Naive thymus-derived CD4-positive, alpha-beta T cell (primary cell): ENCODE measurements at regions not wholly inside any gene's neighbourhood (a gene's known extent, or its start where the extent isn't known, plus 50 kb on each side); places are given as distances from the start of the nearest gene placed in this dataset.

Experiments used
- ATAC-seq: fragments of 150-1000 bp; cut with Tn5 transposase; 2 replicates; pipeline ENCODE4 v1.10.0; 2021; ENCODE audit warnings: mild to moderate bottlenecking, moderate library complexity
- CTCF ChIA-PET: fragments of 350-600 bp; sonication (Branson Sonifier 250); formaldehyde crosslinking; loops from one replicate; lab custom pipeline; 2021; ENCODE audit warnings: antibody characterized with exemption; lab: Charles Lee
- POLR2A ChIA-PET: fragments of 350-600 bp; sonication (Branson Sonifier 250); formaldehyde crosslinking; loops from one replicate; lab custom pipeline; 2021; ENCODE audit warnings: antibody characterized with exemption, inconsistent platforms; lab: Charles Lee
- DNase-seq, 9 donors: peaks; one replicate each; pipeline versions ENCODE4 v3.0.0 to v3.0.0-alpha.2; 2020 to 2022; ENCODE audit warnings: mixed read lengths in 1 of 9
- H3K27ac ChIP-seq: one replicate; pipeline ENCODE4 v1.7.0; 2013; ENCODE audit warnings: mild to moderate bottlenecking, low read depth, low read length, moderate library complexity
- H3K27me3 ChIP-seq, 2 donors: one replicate each; pipeline ENCODE4 v1.7.0; 2013; ENCODE audit warnings: low read length in 2 of 2, mild to moderate bottlenecking in 2 of 2, moderate library complexity in 2 of 2; ENCODE audit not compliant: control insufficient read depth in 2 of 2, insufficient read depth in 2 of 2
- H3K36me3 ChIP-seq, 3 experiments: 1 replicate in 2 of 3; 2 replicates in 1 of 3; pipeline ENCODE4 v1.7.0; 2013; ENCODE audit warnings: low read length in 3 of 3, mild to moderate bottlenecking in 3 of 3, moderate library complexity in 1 of 3; ENCODE audit not compliant: insufficient read depth in 3 of 3, control insufficient read depth in 2 of 3
- H3K4me1 ChIP-seq, 2 donors: one replicate each; pipeline ENCODE4 v1.7.0; 2013; ENCODE audit warnings: low read length in 2 of 2, mild to moderate bottlenecking in 2 of 2, moderate library complexity in 1 of 2; ENCODE audit not compliant: control insufficient read depth in 2 of 2, insufficient read depth in 2 of 2
- H3K4me3 ChIP-seq: 2 replicates; pipeline ENCODE4 v1.7.0; 2013; ENCODE audit warnings: mild to moderate bottlenecking, low read length
- H3K9me3 ChIP-seq, 3 experiments: 1 replicate in 2 of 3; 2 replicates in 1 of 3; pipeline ENCODE4 v1.7.0; 2013; ENCODE audit warnings: low read length in 3 of 3; ENCODE audit not compliant: control insufficient read depth in 2 of 3
- H3K27ac Mint-ChIP-seq, 9 donors: one replicate each; pipeline ENCODE4 v1.8.0; 2020 to 2022; ENCODE audit warnings: mixed read lengths in 9 of 9, mild to moderate bottlenecking in 8 of 9, moderate library complexity in 5 of 9, inconsistent platforms in 2 of 9
- H3K27me3 Mint-ChIP-seq, 5 donors: one replicate each; pipeline ENCODE4 v1.8.0; 2021 to 2022; ENCODE audit warnings: mixed read lengths in 5 of 5, mild to moderate bottlenecking in 1 of 5
- H3K36me3 Mint-ChIP-seq, 5 donors: one replicate each; pipeline ENCODE4 v1.8.0; 2020 to 2022; ENCODE audit warnings: mixed read lengths in 5 of 5, mild to moderate bottlenecking in 3 of 5, inconsistent platforms in 1 of 5
- H3K4me1 Mint-ChIP-seq, 7 donors: one replicate each; pipeline ENCODE4 v1.8.0; 2020 to 2022; ENCODE audit warnings: mixed read lengths in 7 of 7, mild to moderate bottlenecking in 3 of 7, inconsistent platforms in 1 of 7
- H3K4me3 Mint-ChIP-seq, 10 donors: one replicate each; pipeline ENCODE4 v1.8.0; 2020 to 2022; ENCODE audit warnings: mild to moderate bottlenecking in 10 of 10, mixed read lengths in 10 of 10, moderate library complexity in 6 of 10, inconsistent platforms in 2 of 10
- H3K9me3 Mint-ChIP-seq, 11 donors: one replicate each; pipeline ENCODE4 v1.8.0; 2020 to 2022; ENCODE audit warnings: mixed read lengths in 11 of 11, mild to moderate bottlenecking in 4 of 11, inconsistent platforms in 1 of 11, moderate library complexity in 1 of 11
- intact Hi-C, 2 donors: fragments of 100-400 bp; cut with micrococcal nuclease; formaldehyde crosslinking; loops; one replicate each; pipeline ENCODE4 v1.15.1; 2023

DNA sequence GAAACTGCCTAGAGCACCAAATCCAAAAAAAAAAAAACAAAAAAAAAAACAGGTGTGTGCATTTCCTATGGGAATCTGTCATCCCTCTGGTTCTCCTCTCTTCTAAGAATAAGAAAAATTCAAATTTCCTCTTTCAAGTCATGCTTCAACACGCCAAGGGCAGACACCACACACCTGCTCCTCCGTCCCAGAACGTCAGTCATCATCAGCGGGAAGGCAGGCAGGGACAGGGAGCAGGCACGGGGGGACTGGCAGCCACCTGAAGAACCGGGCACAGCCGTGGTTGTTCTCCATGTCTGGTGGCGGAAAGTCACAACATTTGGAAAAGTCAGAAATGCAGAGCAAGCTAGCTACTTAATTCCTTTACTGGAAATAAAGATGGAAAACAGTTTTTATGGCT lies 214.8 kb downstream of the IKZF2 start:
- Mint-ChIP-seq H3K36me3 (no peaks in the 10 kb centered on the region), H3K27ac (no peak overlapping the region), H3K4me1 (no peaks in the 10 kb centered on the region), H3K27me3 (peaks cover 0 to 5% (median 0%) of the 10 kb centered on the region in 5 donors), H3K4me3 (no peak overlapping the region), H3K9me3 (peaks cover 0 to 6% (median 0%) of the 10 kb centered on the region in 11 donors)
- Histone ChIP-seq H3K36me3 (no peaks in the 10 kb centered on the region), H3K4me3 (no peak overlapping the region), H3K9me3 (no peaks in the 10 kb centered on the region), H3K27ac (no peak overlapping the region), H3K27me3 (no peaks in the 10 kb centered on the region), H3K4me1 (no peaks in the 10 kb centered on the region)
- CTCF ChIA-PET: no interaction called here
- POLR2A ChIA-PET: no interaction called here
- ATAC-seq (no peak), DNase-seq (no peak)
- intact Hi-C loops: no loop called here

DNA sequence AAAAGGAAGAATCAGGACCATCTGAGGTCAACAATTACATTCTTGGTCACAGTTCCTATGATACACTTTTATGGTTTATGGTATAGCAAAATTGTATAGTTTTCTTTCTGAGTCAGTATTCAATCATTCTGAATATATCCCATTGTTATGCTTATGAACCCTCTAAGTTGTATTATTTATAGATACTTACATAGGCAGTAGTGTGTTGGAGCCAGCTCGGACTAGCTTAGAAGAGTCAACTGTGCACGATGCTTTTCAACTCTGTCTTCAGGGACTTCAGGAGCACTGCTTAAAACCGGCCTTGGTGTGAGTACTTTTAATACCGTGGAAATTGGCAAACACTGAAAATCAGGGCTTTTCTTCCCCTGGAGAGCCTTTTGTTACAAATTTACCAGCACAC lies 215.7 kb downstream of the IKZF2 start:
- no peaks in the 10 kb centered on the region for H3K4me1 ChIP-seq
- no peaks in the 10 kb centered on the region for H3K4me1 Mint-ChIP-seq
- DNase-seq (no peak), ATAC-seq (no peak)
- no peak overlapping the region for H3K4me3 Mint-ChIP-seq
- CTCF ChIA-PET: no interaction called here
- no peaks in the 10 kb centered on the region for H3K27me3 ChIP-seq
- H3K27me3 Mint-ChIP-seq: peaks cover 0 to 5% (median 0%) of the 10 kb centered on the region in 5 donors
- no peaks in the 10 kb centered on the region for H3K9me3 ChIP-seq
- H3K36me3 Mint-ChIP-seq: no peaks in the 10 kb centered on the region
- no peaks in the 10 kb centered on the region for H3K36me3 ChIP-seq
- POLR2A ChIA-PET: no interaction called here
- no peak overlapping the region for H3K4me3 ChIP-seq
- H3K27ac ChIP-seq: no peak overlapping the region
- H3K27ac Mint-ChIP-seq: no peak overlapping the region
- H3K9me3 Mint-ChIP-seq: peaks cover 0 to 6% (median 0%) of the 10 kb centered on the region in 11 donors
- intact Hi-C loops: no loop called here

DNA sequence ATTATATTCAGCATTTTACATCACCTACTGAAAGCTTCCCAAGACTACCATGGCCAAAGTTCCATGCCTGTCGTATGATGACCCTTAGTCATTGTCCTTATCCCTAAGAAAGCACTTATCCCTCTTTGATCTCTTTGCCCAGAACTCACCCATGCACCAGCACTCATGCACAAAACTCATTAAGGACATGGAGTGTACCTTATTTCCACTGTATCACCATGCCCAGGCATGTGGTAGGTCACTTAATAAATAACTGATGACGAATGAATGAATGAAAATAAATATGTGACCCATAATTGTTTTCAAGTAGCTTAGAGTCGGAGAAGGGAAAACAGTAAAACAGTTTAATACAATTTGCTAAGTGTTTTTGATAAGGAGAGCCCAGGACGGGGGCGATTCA lies 220.1 kb downstream of the IKZF2 start:
- Histone ChIP-seq H3K27ac (no peak overlapping the region), H3K4me3 (no peak overlapping the region), H3K9me3 (no peaks in the 10 kb centered on the region), H3K36me3 (no peaks in the 10 kb centered on the region), H3K27me3 (no peaks in the 10 kb centered on the region), H3K4me1 (no peaks in the 10 kb centered on the region)
- H3K4me3 Mint-ChIP-seq: no peak overlapping the region
- no peaks in the 10 kb centered on the region for H3K36me3 Mint-ChIP-seq
- no peak for ATAC-seq
- ChIA-PET POLR2A (no interaction called here), CTCF (no interaction called here)
- no peak overlapping the region for H3K27ac Mint-ChIP-seq
- H3K27me3 Mint-ChIP-seq: peaks cover 0 to 2% (median 0%) of the 10 kb centered on the region in 5 donors
- no peaks in the 10 kb centered on the region for H3K4me1 Mint-ChIP-seq
- H3K9me3 Mint-ChIP-seq: peaks cover 0 to 7% (median 0%) of the 10 kb centered on the region in 11 donors
- intact Hi-C loops: no loop called here
- DNase-seq: no peak

DNA sequence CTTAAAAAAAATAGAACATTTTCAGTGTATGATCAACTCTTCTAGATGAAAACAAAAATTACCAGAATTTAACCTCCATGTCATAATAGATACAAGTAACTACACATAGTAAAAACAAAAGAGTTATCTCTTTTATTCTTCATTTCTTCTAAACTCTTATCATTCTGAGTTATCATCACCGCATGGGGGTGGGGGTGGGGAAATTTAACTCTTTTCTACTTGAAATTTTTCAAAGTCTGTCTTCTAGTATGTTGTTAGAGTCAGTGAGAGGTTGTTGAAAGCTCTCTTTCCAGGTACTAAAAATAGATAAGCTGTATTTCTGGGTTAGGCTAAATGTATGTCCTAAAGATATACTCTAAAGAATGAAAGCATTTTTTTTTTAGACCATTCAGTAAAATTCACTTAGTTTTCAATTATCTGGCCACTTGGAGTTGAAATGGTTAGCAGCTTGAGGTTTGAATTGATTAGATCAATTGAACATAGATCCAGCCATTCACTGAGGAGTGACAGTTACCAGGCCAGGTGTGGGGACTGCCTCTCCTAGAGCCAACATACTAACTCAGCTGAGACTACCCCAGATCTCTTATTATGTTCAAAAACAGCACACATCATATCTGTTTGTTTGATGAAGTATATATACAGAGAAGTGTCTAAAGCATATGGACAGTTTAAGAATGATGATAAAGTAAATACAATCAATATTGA lies 220.7 kb downstream of the IKZF2 start:
- CTCF ChIA-PET: no interaction called here
- Mint-ChIP-seq H3K4me3 (no peak overlapping the region), H3K36me3 (no peaks in the 10 kb centered on the region), H3K9me3 (peaks cover 0 to 9% (median 0%) of the 10 kb centered on the region in 11 donors), H3K27me3 (peaks cover 0 to 2% (median 0%) of the 10 kb centered on the region in 5 donors), H3K27ac (no peak overlapping the region), H3K4me1 (no peaks in the 10 kb centered on the region)
- ATAC-seq (no peak), DNase-seq (no peak)
- Histone ChIP-seq H3K27me3 (no peaks in the 10 kb centered on the region), H3K4me1 (no peaks in the 10 kb centered on the region), H3K4me3 (no peak overlapping the region), H3K9me3 (no peaks in the 10 kb centered on the region), H3K36me3 (no peaks in the 10 kb centered on the region), H3K27ac (no peak overlapping the region)
- intact Hi-C loops: no loop called here
- POLR2A ChIA-PET: no interaction called here

DNA sequence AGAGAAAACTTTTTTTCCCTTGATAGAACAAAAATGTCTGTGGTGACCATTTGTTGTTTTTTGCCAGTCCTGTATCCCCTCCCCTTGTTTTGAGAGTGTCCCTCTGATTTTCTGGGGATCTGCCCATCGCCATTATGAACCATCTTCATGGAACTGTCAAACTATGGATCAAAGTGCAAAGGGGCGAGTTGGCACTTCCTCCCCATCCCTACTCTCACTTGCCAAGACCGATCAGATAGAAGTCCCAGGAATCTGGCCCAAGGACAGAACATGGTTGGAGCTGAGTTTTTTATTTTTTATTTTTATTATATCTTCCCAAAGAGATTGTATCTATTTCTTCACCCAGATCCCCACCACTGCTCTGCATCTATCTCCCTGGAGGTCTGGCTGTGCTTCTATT lies 221.4 kb downstream of the IKZF2 start:
- intact Hi-C loops: no loop called here

DNA sequence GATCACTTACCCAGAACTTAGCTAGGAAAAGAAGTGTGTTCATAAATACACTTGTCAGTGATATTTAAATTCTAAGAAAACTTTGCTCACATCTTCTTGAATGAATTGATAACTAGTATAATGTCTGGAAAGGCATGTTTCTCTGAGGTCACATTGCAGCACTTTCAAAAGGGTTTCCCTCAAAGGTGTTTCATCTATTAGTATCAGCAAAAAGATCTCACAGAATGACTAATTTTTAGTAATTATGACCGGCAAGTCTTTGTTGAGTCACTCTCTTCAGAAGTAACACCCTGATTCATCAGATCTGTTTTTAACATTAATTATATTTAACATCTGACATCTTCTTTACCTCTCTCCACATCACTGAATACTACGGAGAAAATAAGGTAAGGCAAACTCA lies 222.3 kb downstream of the IKZF2 start:
- intact Hi-C loops: no loop called here
- Mint-ChIP-seq H3K4me3 (no peak overlapping the region), H3K9me3 (peaks cover 0 to 12% (median 0%) of the 10 kb centered on the region in 11 donors), H3K4me1 (no peaks in the 10 kb centered on the region), H3K27ac (no peak overlapping the region), H3K27me3 (peaks cover 0 to 2% (median 0%) of the 10 kb centered on the region in 5 donors), H3K36me3 (no peaks in the 10 kb centered on the region)
- DNase-seq (no peak), ATAC-seq (no peak)
- Histone ChIP-seq H3K27me3 (no peaks in the 10 kb centered on the region), H3K36me3 (no peaks in the 10 kb centered on the region), H3K27ac (no peak overlapping the region), H3K4me3 (no peak overlapping the region), H3K4me1 (no peaks in the 10 kb centered on the region), H3K9me3 (no peaks in the 10 kb centered on the region)
- CTCF ChIA-PET: no interaction called here
- POLR2A ChIA-PET: no interaction called here

More for the DNA sequence above, 221.4 kb downstream of the IKZF2 start:
- H3K36me3 Mint-ChIP-seq: no peaks in the 10 kb centered on the region
- Histone ChIP-seq H3K27me3 (no peaks in the 10 kb centered on the region), H3K36me3 (no peaks in the 10 kb centered on the region), H3K4me1 (no peaks in the 10 kb centered on the region), H3K4me3 (no peak overlapping the region), H3K9me3 (no peaks in the 10 kb centered on the region), H3K27ac (no peak overlapping the region)
- POLR2A ChIA-PET: no interaction called here
- H3K27ac Mint-ChIP-seq: no peak overlapping the region
- no peak overlapping the region for H3K4me3 Mint-ChIP-seq
- CTCF ChIA-PET: no interaction called here
- ATAC-seq: no peak
- peaks cover 0 to 2% (median 0%) of the 10 kb centered on the region in 5 donors for H3K27me3 Mint-ChIP-seq
- H3K9me3 Mint-ChIP-seq: peaks cover 0 to 9% (median 0%) of the 10 kb centered on the region in 11 donors
- DNase-seq: no peak
- no peaks in the 10 kb centered on the region for H3K4me1 Mint-ChIP-seq

DNA sequence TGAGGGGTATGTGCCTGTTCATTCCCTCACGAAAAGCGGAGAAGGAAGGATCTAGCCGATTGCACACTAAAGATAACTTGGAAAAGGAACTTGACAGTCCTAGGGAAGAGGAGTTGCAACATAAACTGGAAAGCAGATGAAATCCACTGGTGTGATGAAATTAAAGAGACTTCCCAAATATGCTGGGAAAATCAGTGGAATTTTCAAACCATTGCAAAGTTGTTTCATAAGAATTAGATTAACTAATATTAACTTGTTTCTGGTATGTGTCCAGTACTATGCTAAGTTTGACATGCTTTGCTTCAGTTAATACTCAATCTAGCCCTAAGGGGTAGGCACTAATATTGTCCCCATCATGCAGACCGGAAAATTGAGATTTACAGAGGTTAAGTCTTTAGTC lies 222.7 kb downstream of the IKZF2 start:
- Mint-ChIP-seq H3K27ac (peak overlapping the region in 1 of 9 donors; percentile 41), H3K4me1 (no peaks in the 10 kb centered on the region), H3K4me3 (no peak overlapping the region), H3K27me3 (peaks cover 0 to 2% (median 0%) of the 10 kb centered on the region in 5 donors), H3K36me3 (no peaks in the 10 kb centered on the region), H3K9me3 (peaks cover 0 to 9% (median 0%) of the 10 kb centered on the region in 11 donors)
- H3K36me3 ChIP-seq: no peaks in the 10 kb centered on the region
- no peaks in the 10 kb centered on the region for H3K9me3 ChIP-seq
- no peak overlapping the region for H3K4me3 ChIP-seq
- intact Hi-C loops: no loop called here
- CTCF ChIA-PET: no interaction called here
- no peak overlapping the region for H3K27ac ChIP-seq
- H3K27me3 ChIP-seq: no peaks in the 10 kb centered on the region
- no peaks in the 10 kb centered on the region for H3K4me1 ChIP-seq
- POLR2A ChIA-PET: no interaction called here
- no peak for DNase-seq
- ATAC-seq: no peak
